Stimulated activated CD4-positive, alpha-beta T cell treated with anti-CD3 and anti-CD28 coated beads, TNF-alpha, amount 100 ng/mL, for 1 hour (primary cell): ENCODE measurements at regions not wholly inside any gene's neighbourhood (a gene's known extent, or its start where the extent isn't known, plus 50 kb on each side); places are given as distances from the start of the nearest gene placed in this dataset.

Experiments
- DNase-seq, 3 donors: peaks; one replicate each; pipeline ENCODE4 v3.0.0-alpha.2; 2020; ENCODE audit warnings: low read depth in 3 of 3, low spot score in 1 of 3

DNA sequence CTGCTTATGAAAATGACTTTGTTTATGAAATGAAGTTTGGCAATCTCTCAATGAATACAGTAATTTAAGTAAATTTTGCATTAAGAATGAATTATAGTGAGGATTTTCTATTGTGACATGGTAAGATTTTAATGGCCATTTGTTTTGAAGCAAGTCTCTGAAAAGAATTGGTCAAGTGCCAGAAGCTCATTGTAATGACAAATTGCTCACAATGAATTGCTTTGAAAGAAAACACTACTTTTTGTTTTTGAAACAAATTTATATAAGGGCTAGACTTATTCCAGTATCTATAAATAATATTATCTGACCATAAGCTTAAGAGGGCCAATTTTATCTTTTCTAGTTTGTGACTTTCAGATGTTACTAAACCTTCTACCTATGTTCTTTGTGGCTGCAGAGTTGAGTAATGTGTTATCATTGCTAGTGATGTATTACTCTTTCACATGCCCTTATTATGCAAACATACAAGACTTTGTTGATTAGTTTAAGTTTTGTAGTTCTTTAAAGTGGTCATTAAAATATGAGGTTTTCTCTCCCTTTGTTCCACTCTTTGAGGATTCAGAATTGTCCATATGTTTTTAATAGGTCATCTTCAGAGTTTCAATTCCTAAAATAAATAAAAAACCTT is 93.0 kb upstream of the ZNF608 start:
- DNase-seq = no peak

DNA sequence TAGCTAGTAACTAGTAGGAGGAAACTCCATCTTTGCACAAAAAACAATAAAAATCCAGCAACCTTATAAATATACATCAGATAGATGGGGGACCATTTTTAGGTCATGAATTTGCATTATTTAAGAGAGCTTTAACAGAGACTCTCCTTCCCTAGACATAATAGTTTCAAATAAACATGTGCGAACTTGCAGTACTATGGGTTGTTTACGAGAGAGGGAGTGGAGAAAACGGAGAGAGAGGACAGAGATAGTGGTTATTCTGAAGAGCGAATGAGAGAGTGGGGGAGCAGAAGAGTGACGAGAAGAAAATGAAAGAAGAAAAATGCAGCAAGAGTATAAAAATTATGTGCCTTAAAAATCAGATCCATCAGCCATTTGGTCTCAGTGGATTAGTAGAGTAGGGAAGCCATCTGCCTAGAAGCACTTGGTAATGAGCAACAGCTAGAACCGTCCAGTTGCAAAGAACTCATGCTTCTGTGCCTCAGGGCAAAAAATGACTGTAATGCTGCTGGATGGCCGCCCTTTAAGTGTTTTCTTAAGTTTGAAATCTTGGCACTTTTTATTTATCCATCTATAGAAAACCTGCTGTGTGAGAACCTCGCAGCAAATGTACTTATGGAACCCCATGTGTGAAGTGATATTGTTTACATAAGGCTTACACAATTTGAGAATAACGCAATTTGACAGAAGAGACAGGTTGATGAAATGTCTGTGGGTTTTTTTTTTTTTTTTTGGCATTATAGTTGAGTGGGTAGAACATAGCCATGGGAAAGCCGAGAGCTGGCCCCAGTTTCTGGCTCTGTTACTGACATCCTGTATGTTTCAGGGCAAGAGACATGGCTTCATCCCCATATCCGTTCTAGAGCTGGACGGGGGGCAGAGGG is 95.6 kb upstream of the ZNF608 start:
- no peak for DNase-seq

GRCh38 chr5:124842725-124843595 is 96.5 kb upstream of the ZNF608 start:
- no peak for DNase-seq

GRCh38 chr5:124843596-124843899 is 97.1 kb upstream of the ZNF608 start:
- DNase-seq = no peak

GRCh38 chr5:124844371-124844920 is 98.0 kb upstream of the ZNF608 start:
- no peak for DNase-seq

GRCh38 chr5:124847907-124848306 is 101.5 kb upstream of the ZNF608 start:
- DNase-seq = no peak

GRCh38 chr5:124849774-124850173 is 103.3 kb upstream of the ZNF608 start:
- DNase-seq = no peak

DNA sequence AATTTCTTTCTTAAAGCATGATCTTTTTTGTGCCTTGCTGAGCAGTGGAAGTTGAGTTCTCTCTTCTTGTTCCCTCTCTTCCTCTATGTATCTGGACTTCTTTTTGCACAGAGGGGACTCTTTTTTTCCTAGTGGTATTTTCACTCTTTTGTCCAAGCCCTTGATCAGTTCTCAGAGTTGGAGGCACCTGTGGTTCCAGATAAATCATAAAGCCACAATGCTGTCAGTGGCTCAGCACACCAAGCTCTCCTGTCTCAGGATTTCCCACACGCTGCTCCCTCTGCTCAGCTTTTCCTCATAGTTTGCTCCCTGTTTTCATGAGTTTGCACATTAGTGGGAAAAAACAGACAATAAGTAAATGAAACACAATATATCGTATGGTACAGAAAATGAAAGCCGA is 110.3 kb upstream of the ZNF608 start:
- DNase-seq = no peak

- no peak for DNase-seq
Observed at GRCh38 chr5:124858612-124859011, 112.2 kb upstream of the ZNF608 start.

GRCh38 chr5:124859027-124859426 is 112.6 kb upstream of the ZNF608 start:
- no peak for DNase-seq

- DNase-seq = no peak
Observed at GRCh38 chr5:124859556-124860290, 113.3 kb upstream of the ZNF608 start.

GRCh38 chr5:124860291-124860655 is 113.8 kb upstream of the ZNF608 start:
- DNase-seq = no peak

- no peak for DNase-seq
Observed at GRCh38 chr5:124865066-124865465, 118.6 kb upstream of the ZNF608 start.

GRCh38 chr5:124865603-124866354 is 119.3 kb upstream of the ZNF608 start:
- DNase-seq = no peak

GRCh38 chr5:124866355-124867136 is 120.1 kb upstream of the ZNF608 start:
- no peak for DNase-seq

GRCh38 chr5:124867137-124867704 is 120.8 kb upstream of the ZNF608 start:
- no peak for DNase-seq

DNA sequence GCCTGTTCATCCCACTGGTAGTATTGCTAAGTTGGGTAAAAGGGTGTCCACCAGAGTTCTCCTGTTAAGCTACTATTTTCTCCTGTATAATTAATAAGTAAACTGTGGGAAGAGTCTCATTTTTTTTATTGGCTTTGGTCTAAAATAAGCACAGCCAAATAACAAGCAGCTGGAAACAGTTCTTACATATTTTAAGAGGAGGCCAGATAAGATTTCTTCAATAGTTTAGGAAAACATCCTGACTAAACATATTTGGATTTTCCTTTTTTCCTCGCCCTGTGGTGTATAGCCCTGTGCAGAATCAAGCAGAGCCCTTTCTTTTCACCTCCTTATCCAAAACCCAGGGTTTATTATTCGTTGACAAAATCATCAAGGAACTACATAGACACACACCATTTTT is 122.2 kb upstream of the ZNF608 start:
- no peak for DNase-seq

DNA sequence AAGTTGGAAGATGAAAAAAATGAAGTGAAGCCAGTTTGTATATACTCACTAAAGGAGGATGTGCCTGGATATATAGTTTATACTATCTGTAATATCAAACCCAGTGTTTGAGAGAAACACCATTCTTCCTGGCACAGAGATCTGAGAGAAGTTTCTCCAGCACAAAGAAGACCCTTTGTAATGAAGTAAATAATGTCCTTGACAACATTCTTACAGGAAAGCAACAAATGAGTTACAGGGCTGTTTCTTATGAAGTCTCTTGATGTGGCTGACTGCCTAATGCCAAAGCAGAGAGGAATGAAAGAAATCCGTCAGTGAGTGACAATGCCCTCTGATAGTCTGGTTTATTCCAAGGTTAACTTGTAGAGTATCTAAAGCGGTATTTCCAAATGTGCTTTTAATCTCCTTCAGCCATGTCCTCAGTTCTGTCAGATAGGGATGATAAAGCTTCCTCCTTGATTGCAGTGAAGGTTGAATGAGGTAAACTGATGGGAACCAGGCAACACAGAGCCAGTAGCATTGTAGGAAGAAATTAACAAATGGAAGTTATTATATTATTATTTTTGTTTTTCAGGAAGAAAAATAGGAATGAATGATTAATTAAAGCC is 123.1 kb upstream of the ZNF608 start:
- DNase-seq = no peak

DNA sequence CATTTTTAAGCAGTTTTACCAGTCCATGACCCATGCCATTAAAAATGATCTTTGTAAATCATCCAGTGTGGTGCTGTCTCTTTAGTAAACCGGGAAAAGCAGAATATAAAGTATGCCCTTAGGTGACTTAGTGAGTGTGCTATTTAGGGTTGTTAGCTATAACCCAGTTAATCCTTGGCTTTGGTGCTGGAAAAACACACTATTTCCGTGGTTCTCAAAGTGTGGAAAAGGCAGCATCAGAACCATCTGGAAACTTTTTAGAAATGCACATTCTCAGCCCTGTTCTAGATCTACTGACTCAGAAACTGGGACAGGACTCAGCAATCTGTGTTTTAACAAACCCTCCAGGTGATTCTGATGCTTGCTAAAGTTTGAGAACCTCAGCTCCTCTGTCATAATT is 123.6 kb upstream of the ZNF608 start:
- DNase-seq = no peak
